ENCODE measurements at regions not wholly inside any gene's neighbourhood (a gene's known extent, or its start where the extent isn't known, plus 50 kb on each side); places are given as distances from the start of the nearest gene placed in this dataset.

- no peak for DNase-seq (ENCODE audit: low read depth, low spot score)
Measured at GRCh38 chr15:39202641-39203040, 378.2 kb upstream of the THBS1 start.

GRCh38 chr15:39204031-39204430, 376.8 kb upstream of the THBS1 start:
- DNase-seq (ENCODE audit: low read depth, low spot score) = no peak

- DNase-seq (ENCODE audit: low read depth, low spot score) = no peak
Measured at GRCh38 chr15:39205081-39205480, 375.8 kb upstream of the THBS1 start.

GRCh38 chr15:39205506-39206371, 375.1 kb upstream of the THBS1 start:
- no peak for DNase-seq (ENCODE audit: low read depth, low spot score)

GRCh38 chr15:39207532-39208115, 373.3 kb upstream of the THBS1 start:
- no peak for DNase-seq (ENCODE audit: low read depth, low spot score)

GRCh38 chr15:39208187-39208586, 372.7 kb upstream of the THBS1 start:
- no peak for DNase-seq (ENCODE audit: low read depth, low spot score)

- DNase-seq (ENCODE audit: low read depth, low spot score) = no peak
Measured at GRCh38 chr15:39209548-39210211, 371.2 kb upstream of the THBS1 start.

GRCh38 chr15:39211108-39211979, 369.5 kb upstream of the THBS1 start:
- DNase-seq (ENCODE audit: low read depth, low spot score) = no peak

GRCh38 chr15:39213385-39213840, 367.5 kb upstream of the THBS1 start:
- DNase-seq (ENCODE audit: low read depth, low spot score) = no peak

- no peak for DNase-seq (ENCODE audit: low read depth, low spot score)
Measured at GRCh38 chr15:39215015-39215414, 365.9 kb upstream of the THBS1 start.

- no peak for DNase-seq (ENCODE audit: low read depth, low spot score)
Measured at GRCh38 chr15:39216816-39217215, 364.1 kb upstream of the THBS1 start.

- no peak for DNase-seq (ENCODE audit: low read depth, low spot score)
Measured at GRCh38 chr15:39219608-39220007, 361.3 kb upstream of the THBS1 start.

- no peak for DNase-seq (ENCODE audit: low read depth, low spot score)
Measured at GRCh38 chr15:39226169-39226937, 354.5 kb upstream of the THBS1 start.

- no peak for DNase-seq (ENCODE audit: low read depth, low spot score)
Measured at GRCh38 chr15:39227001-39227400, 353.9 kb upstream of the THBS1 start.

GRCh38 chr15:39228889-39229288, 352.0 kb upstream of the THBS1 start:
- DNase-seq (ENCODE audit: low read depth, low spot score) = no peak

GRCh38 chr15:39230205-39230907, 350.5 kb upstream of the THBS1 start:
- DNase-seq (ENCODE audit: low read depth, low spot score) = no peak

- DNase-seq (ENCODE audit: low read depth, low spot score) = no peak
Measured at GRCh38 chr15:39230908-39231285, 350.0 kb upstream of the THBS1 start.

GRCh38 chr15:39232512-39232911, 348.4 kb upstream of the THBS1 start:
- DNase-seq (ENCODE audit: low read depth, low spot score) = no peak

- no peak for DNase-seq (ENCODE audit: low read depth, low spot score)
Measured at GRCh38 chr15:39235084-39235795, 345.6 kb upstream of the THBS1 start.

- no peak for DNase-seq (ENCODE audit: low read depth, low spot score)
Measured at GRCh38 chr15:39236375-39236774, 344.5 kb upstream of the THBS1 start.
